Naive thymus-derived CD4-positive, alpha-beta T cell (primary cell): ENCODE measurements at regions not wholly inside any gene's neighbourhood (a gene's known extent, or its start where the extent isn't known, plus 50 kb on each side); places are given as distances from the start of the nearest gene placed in this dataset.

Experiments
- ATAC-seq: fragments of 150-1000 bp; cut with Tn5 transposase; 2 replicates; pipeline ENCODE4 v1.10.0; 2021; ENCODE audit warnings: mild to moderate bottlenecking, moderate library complexity
- CTCF ChIA-PET: fragments of 350-600 bp; sonication (Branson Sonifier 250); formaldehyde crosslinking; loops from one replicate; lab custom pipeline; 2021; ENCODE audit warnings: antibody characterized with exemption; lab: Charles Lee
- POLR2A ChIA-PET: fragments of 350-600 bp; sonication (Branson Sonifier 250); formaldehyde crosslinking; loops from one replicate; lab custom pipeline; 2021; ENCODE audit warnings: antibody characterized with exemption, inconsistent platforms; lab: Charles Lee
- DNase-seq, 9 donors: peaks; one replicate each; pipeline versions ENCODE4 v3.0.0 to v3.0.0-alpha.2; 2020 to 2022; ENCODE audit warnings: mixed read lengths in 1 of 9
- H3K27ac ChIP-seq: one replicate; pipeline ENCODE4 v1.7.0; 2013; ENCODE audit warnings: mild to moderate bottlenecking, low read depth, low read length, moderate library complexity
- H3K27me3 ChIP-seq, 2 donors: one replicate each; pipeline ENCODE4 v1.7.0; 2013; ENCODE audit warnings: low read length in 2 of 2, mild to moderate bottlenecking in 2 of 2, moderate library complexity in 2 of 2; ENCODE audit not compliant: control insufficient read depth in 2 of 2, insufficient read depth in 2 of 2
- H3K36me3 ChIP-seq, 3 experiments: 1 replicate in 2 of 3; 2 replicates in 1 of 3; pipeline ENCODE4 v1.7.0; 2013; ENCODE audit warnings: low read length in 3 of 3, mild to moderate bottlenecking in 3 of 3, moderate library complexity in 1 of 3; ENCODE audit not compliant: insufficient read depth in 3 of 3, control insufficient read depth in 2 of 3
- H3K4me1 ChIP-seq, 2 donors: one replicate each; pipeline ENCODE4 v1.7.0; 2013; ENCODE audit warnings: low read length in 2 of 2, mild to moderate bottlenecking in 2 of 2, moderate library complexity in 1 of 2; ENCODE audit not compliant: control insufficient read depth in 2 of 2, insufficient read depth in 2 of 2
- H3K4me3 ChIP-seq: 2 replicates; pipeline ENCODE4 v1.7.0; 2013; ENCODE audit warnings: mild to moderate bottlenecking, low read length
- H3K9me3 ChIP-seq, 3 experiments: 1 replicate in 2 of 3; 2 replicates in 1 of 3; pipeline ENCODE4 v1.7.0; 2013; ENCODE audit warnings: low read length in 3 of 3; ENCODE audit not compliant: control insufficient read depth in 2 of 3
- H3K27ac Mint-ChIP-seq, 9 donors: one replicate each; pipeline ENCODE4 v1.8.0; 2020 to 2022; ENCODE audit warnings: mixed read lengths in 9 of 9, mild to moderate bottlenecking in 8 of 9, moderate library complexity in 5 of 9, inconsistent platforms in 2 of 9
- H3K27me3 Mint-ChIP-seq, 5 donors: one replicate each; pipeline ENCODE4 v1.8.0; 2021 to 2022; ENCODE audit warnings: mixed read lengths in 5 of 5, mild to moderate bottlenecking in 1 of 5
- H3K36me3 Mint-ChIP-seq, 5 donors: one replicate each; pipeline ENCODE4 v1.8.0; 2020 to 2022; ENCODE audit warnings: mixed read lengths in 5 of 5, mild to moderate bottlenecking in 3 of 5, inconsistent platforms in 1 of 5
- H3K4me1 Mint-ChIP-seq, 7 donors: one replicate each; pipeline ENCODE4 v1.8.0; 2020 to 2022; ENCODE audit warnings: mixed read lengths in 7 of 7, mild to moderate bottlenecking in 3 of 7, inconsistent platforms in 1 of 7
- H3K4me3 Mint-ChIP-seq, 10 donors: one replicate each; pipeline ENCODE4 v1.8.0; 2020 to 2022; ENCODE audit warnings: mild to moderate bottlenecking in 10 of 10, mixed read lengths in 10 of 10, moderate library complexity in 6 of 10, inconsistent platforms in 2 of 10
- H3K9me3 Mint-ChIP-seq, 11 donors: one replicate each; pipeline ENCODE4 v1.8.0; 2020 to 2022; ENCODE audit warnings: mixed read lengths in 11 of 11, mild to moderate bottlenecking in 4 of 11, inconsistent platforms in 1 of 11, moderate library complexity in 1 of 11
- intact Hi-C, 2 donors: fragments of 100-400 bp; cut with micrococcal nuclease; formaldehyde crosslinking; loops; one replicate each; pipeline ENCODE4 v1.15.1; 2023

DNA sequence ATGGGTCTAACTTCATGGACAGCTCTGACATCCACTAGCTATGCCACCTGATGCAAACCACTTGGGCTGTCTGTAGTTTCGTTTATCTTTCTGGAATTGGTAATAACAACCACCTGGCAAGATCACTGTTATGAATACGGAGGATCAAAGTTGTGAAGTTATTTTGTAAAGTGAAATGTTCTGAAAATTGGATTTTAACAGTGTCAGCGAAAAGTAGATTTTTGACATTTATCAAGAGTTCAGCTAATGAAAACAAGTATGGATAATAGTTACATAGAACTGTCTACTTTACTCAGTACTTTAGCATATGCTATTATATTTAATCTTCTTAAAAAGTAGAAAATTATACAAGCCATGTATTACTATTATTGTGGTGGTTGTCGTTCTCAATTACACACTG is 813.8 kb downstream of the RNF144A start:
- H3K4me1 Mint-ChIP-seq: peaks cover 1 to 55% (median 30%) of the 10 kb centered on the region in 7 donors
- H3K27me3 ChIP-seq: no peaks in the 10 kb centered on the region
- H3K4me3 Mint-ChIP-seq: peak overlapping the region; percentile 40 to 90 (median 83)
- H3K9me3 ChIP-seq: no peaks in the 10 kb centered on the region
- intact Hi-C loops: loop anchor here in 1 of 2 donors (2.0 kb wide), 1 partner anchor 164 kb away; no protein-coding TSS in a partner anchor
- H3K4me3 ChIP-seq: peak overlapping the region; percentile 48
- peaks cover 6 to 38% of the 10 kb centered on the region in 2 donors for H3K4me1 ChIP-seq
- H3K9me3 Mint-ChIP-seq: peaks cover 0 to 8% (median 0%) of the 10 kb centered on the region in 11 donors
- CTCF ChIA-PET: interaction anchor here (1.0 kb wide), 1 partner anchor 10 kb away, joined by 3 read pairs; no protein-coding TSS in a partner anchor
- peaks cover 0 to 80% (median 0%) of the 10 kb centered on the region in 5 donors for H3K36me3 Mint-ChIP-seq
- no peaks in the 10 kb centered on the region for H3K36me3 ChIP-seq
- no peaks in the 10 kb centered on the region for H3K27me3 Mint-ChIP-seq
- DNase-seq (no peak), ATAC-seq (no peak)
- no peak overlapping the region for H3K27ac ChIP-seq
- POLR2A ChIA-PET: interaction anchor here (1.1 to 1.3 kb wide), 2 partner anchors 164 to 951 kb away, joined by 3 to 4 read pairs; partner anchors contain the start of gene ID2
- H3K27ac Mint-ChIP-seq: peak overlapping the region in 8 of 9 donors; percentile 0 to 94 (median 75)

DNA sequence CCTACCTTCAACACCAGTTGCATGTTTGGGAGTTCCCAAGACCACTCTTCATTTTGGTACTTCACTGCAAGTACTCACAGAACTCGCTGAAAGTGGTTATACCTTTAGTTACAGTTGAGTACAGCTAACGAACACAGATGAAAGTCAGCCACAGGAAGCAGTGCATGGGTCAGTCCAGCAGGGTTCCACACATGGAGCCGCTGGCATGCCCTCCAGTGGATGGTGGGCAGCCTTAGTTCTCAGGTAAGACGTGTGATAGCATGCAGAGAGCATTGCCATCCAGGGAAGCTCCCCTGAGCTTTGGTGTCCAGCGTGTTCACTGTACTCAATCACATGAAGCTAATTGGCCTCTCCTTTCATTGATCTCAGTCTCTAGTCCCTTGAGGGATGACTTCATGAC is 815.3 kb downstream of the RNF144A start:
- POLR2A ChIA-PET: no interaction called here
- intact Hi-C loops: no loop called here

GRCh38 chr2:7736646-7737305 is 819.6 kb downstream of the RNF144A start:
- Histone ChIP-seq H3K36me3 (no peaks in the 10 kb centered on the region), H3K27me3 (no peaks in the 10 kb centered on the region), H3K4me3 (no peak overlapping the region), H3K9me3 (no peaks in the 10 kb centered on the region), H3K4me1 (peaks cover 0 to 19% of the 10 kb centered on the region in 2 donors), H3K27ac (no peak overlapping the region)
- ChIA-PET CTCF (no interaction called here), POLR2A (no interaction called here)
- Mint-ChIP-seq H3K36me3 (peaks cover 0 to 73% (median 0%) of the 10 kb centered on the region in 5 donors), H3K9me3 (peaks cover 0 to 25% (median 0%) of the 10 kb centered on the region in 11 donors), H3K4me1 (peaks cover 0 to 36% (median 14%) of the 10 kb centered on the region in 7 donors), H3K27ac (peak overlapping the region in 2 of 9 donors; percentile 2 to 24), H3K27me3 (no peaks in the 10 kb centered on the region), H3K4me3 (no peak overlapping the region)
- no peak for ATAC-seq
- no peak for DNase-seq
- intact Hi-C loops: no loop called here

More for the DNA sequence above, 815.3 kb downstream of the RNF144A start:
- H3K4me1 ChIP-seq: peaks cover 0 to 38% of the 10 kb centered on the region in 2 donors
- no peaks in the 10 kb centered on the region for H3K36me3 ChIP-seq
- Mint-ChIP-seq H3K27me3 (no peaks in the 10 kb centered on the region), H3K4me3 (peak overlapping the region in 4 of 10 donors; percentile 22 to 33 (median 30)), H3K36me3 (peaks cover 0 to 87% (median 0%) of the 10 kb centered on the region in 5 donors), H3K27ac (peak overlapping the region in 3 of 9 donors; percentile 20 to 77 (median 56)), H3K9me3 (peaks cover 0 to 17% (median 0%) of the 10 kb centered on the region in 11 donors), H3K4me1 (peaks cover 0 to 60% (median 16%) of the 10 kb centered on the region in 7 donors)
- H3K9me3 ChIP-seq: no peaks in the 10 kb centered on the region
- no peak for DNase-seq
- H3K27ac ChIP-seq: no peak overlapping the region
- CTCF ChIA-PET: no interaction called here
- no peaks in the 10 kb centered on the region for H3K27me3 ChIP-seq
- ATAC-seq: no peak
- no peak overlapping the region for H3K4me3 ChIP-seq

GRCh38 chr2:7738596-7738995 is 821.4 kb downstream of the RNF144A start:
- Mint-ChIP-seq H3K36me3 (peaks cover 0 to 76% (median 0%) of the 10 kb centered on the region in 5 donors), H3K27ac (peak overlapping the region in 1 of 9 donors; percentile 47), H3K27me3 (no peaks in the 10 kb centered on the region), H3K4me1 (peaks cover 0 to 31% (median 8%) of the 10 kb centered on the region in 7 donors), H3K4me3 (no peak overlapping the region), H3K9me3 (peaks cover 0 to 33% (median 0%) of the 10 kb centered on the region in 11 donors)
- POLR2A ChIA-PET: no interaction called here
- intact Hi-C loops: no loop called here
- Histone ChIP-seq H3K9me3 (no peaks in the 10 kb centered on the region), H3K27me3 (no peaks in the 10 kb centered on the region), H3K4me1 (peaks cover 0 to 7% of the 10 kb centered on the region in 2 donors), H3K36me3 (no peaks in the 10 kb centered on the region), H3K27ac (no peak overlapping the region), H3K4me3 (no peak overlapping the region)
- DNase-seq (no peak), ATAC-seq (no peak)
- CTCF ChIA-PET: interaction anchor here (0.9 kb wide), 1 partner anchor 311 kb away, joined by 3 read pairs; no protein-coding TSS in a partner anchor

DNA sequence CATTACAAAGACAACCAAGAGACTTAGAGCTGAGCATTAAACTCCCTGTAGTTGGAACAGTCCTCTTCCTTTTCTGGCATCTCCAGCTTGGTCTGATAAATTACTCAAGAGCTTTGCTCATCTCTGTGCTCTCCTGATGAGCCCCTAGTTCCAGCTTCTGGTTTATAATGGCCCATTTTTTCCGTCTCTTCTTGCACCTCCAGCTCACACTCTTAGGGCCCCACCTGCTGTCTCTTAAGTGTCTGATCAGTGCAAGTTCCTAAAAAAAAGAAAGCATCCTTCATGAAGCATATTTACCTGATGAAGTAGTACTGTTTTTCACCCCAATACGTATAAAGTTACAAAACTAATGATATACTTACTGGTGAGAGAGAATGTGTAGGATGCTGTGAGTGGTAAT is 822.9 kb downstream of the RNF144A start:
- ChIA-PET CTCF (interaction anchor here (0.6 to 2.3 kb wide), 4 partner anchors 8 to 312 kb away, joined by 3 to 17 read pairs (median 3); no protein-coding TSS in a partner anchor), POLR2A (interaction anchor here (0.6 to 1.4 kb wide), 2 partner anchors 256 to 313 kb away, joined by 4 to 6 read pairs; no protein-coding TSS in a partner anchor)
- Mint-ChIP-seq H3K27ac (peak overlapping the region in 5 of 9 donors; percentile 1 to 62 (median 7)), H3K9me3 (peaks cover 0 to 41% (median 2%) of the 10 kb centered on the region in 11 donors), H3K4me3 (no peak overlapping the region), H3K4me1 (peaks cover 0 to 31% (median 11%) of the 10 kb centered on the region in 7 donors), H3K36me3 (peaks cover 0 to 78% (median 0%) of the 10 kb centered on the region in 5 donors), H3K27me3 (peaks cover 0 to 3% (median 0%) of the 10 kb centered on the region in 5 donors)
- no peaks in the 10 kb centered on the region for H3K9me3 ChIP-seq
- DNase-seq (peak in 2 of 9 donors; percentile 15 to 25), ATAC-seq (no peak)
- H3K36me3 ChIP-seq: no peaks in the 10 kb centered on the region
- H3K27ac ChIP-seq: no peak overlapping the region
- intact Hi-C loops: loop anchor here in 1 of 2 donors (1.0 kb wide), 1 partner anchor 313 kb away; no protein-coding TSS in a partner anchor
- H3K4me1 ChIP-seq: peaks cover 0 to 17% of the 10 kb centered on the region in 2 donors
- no peaks in the 10 kb centered on the region for H3K27me3 ChIP-seq
- H3K4me3 ChIP-seq: no peak overlapping the region

DNA sequence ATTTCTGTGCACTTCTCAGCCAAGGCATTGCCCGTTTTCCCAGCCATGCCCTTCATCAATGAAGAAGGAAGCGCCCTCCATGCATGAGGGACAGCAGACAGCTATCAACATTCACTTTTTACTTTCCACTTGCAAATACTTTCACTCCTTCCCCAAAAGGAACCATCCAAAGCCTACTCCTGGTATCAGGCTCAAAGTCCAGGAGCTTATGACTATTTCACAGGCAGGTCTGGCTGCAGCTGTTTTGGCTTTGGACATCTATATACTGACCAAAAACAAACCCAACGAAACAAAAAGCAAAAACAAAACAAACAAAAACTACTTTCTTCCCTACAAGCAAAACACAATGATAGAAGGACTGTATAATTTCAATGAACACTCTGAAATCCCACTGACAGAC is 825.1 kb downstream of the RNF144A start:
- Mint-ChIP-seq H3K27me3 (peaks cover 0 to 3% (median 0%) of the 10 kb centered on the region in 5 donors), H3K9me3 (peaks cover 0 to 36% (median 2%) of the 10 kb centered on the region in 11 donors), H3K27ac (peak overlapping the region in 1 of 9 donors; percentile 8), H3K4me1 (peaks cover 0 to 26% (median 13%) of the 10 kb centered on the region in 7 donors), H3K4me3 (no peak overlapping the region), H3K36me3 (peaks cover 0 to 70% (median 0%) of the 10 kb centered on the region in 5 donors)
- H3K9me3 ChIP-seq: no peaks in the 10 kb centered on the region
- ATAC-seq: no peak
- no peak overlapping the region for H3K4me3 ChIP-seq
- no peaks in the 10 kb centered on the region for H3K27me3 ChIP-seq
- intact Hi-C loops: no loop called here
- no peak overlapping the region for H3K27ac ChIP-seq
- no peak for DNase-seq
- CTCF ChIA-PET: interaction anchor here (0.5 kb wide), 1 partner anchor 938 kb away, joined by 6 read pairs; no protein-coding TSS in a partner anchor
- peaks cover 0 to 31% of the 10 kb centered on the region in 2 donors for H3K4me1 ChIP-seq
- POLR2A ChIA-PET: no interaction called here
- H3K36me3 ChIP-seq: no peaks in the 10 kb centered on the region
